Loucy (cell line): ENCODE measurements at regions not wholly inside any gene's neighbourhood (a gene's known extent, or its start where the extent isn't known, plus 50 kb on each side); places are given as distances from the start of the nearest gene placed in this dataset.

Experiments used
- H2AFZ ChIP-seq: fragments of 200-600 bp; sonication (generic); 2 replicates; pipeline ENCODE4 v1.6.0; 2016; ENCODE audit warnings: antibody characterized with exemption, mild to moderate bottlenecking, low read length, moderate library complexity
- H3F3A ChIP-seq: fragments of 200-600 bp; 2 replicates; pipeline ENCODE4 v1.6.0; 2016; ENCODE audit warnings: antibody characterized with exemption, low read depth, mild to moderate bottlenecking
- H3K27me3 ChIP-seq: fragments of 200-600 bp; sonication (generic); 2 replicates; pipeline ENCODE4 v1.6.1; 2014; ENCODE audit warnings: low read length, mild to moderate bottlenecking; ENCODE audit not compliant: insufficient read depth, poor library complexity, severe bottlenecking
- H3K36me3 ChIP-seq: fragments of 200-600 bp; sonication (generic); 2 replicates; pipeline ENCODE4 v1.6.1; 2016; ENCODE audit warnings: low read length; ENCODE audit not compliant: insufficient read depth
- H3K4me1 ChIP-seq: fragments of 200-600 bp; sonication (generic); 2 replicates; pipeline ENCODE4 v1.5.1; 2014; ENCODE audit warnings: low read length, mild to moderate bottlenecking; ENCODE audit not compliant: insufficient read depth, poor library complexity, severe bottlenecking
- H3K4me2 ChIP-seq: fragments of 200-600 bp; sonication (generic); 2 replicates; pipeline ENCODE4 v1.6.0; 2014; ENCODE audit warnings: antibody characterized with exemption, low read length, low read depth, mild to moderate bottlenecking; ENCODE audit not compliant: poor library complexity, severe bottlenecking
- H3K4me3 ChIP-seq: fragments of 200-600 bp; sonication (generic); 2 replicates; pipeline ENCODE4 v1.5.1; 2014; ENCODE audit warnings: low read length, mild to moderate bottlenecking, mixed read lengths; ENCODE audit not compliant: poor library complexity, severe bottlenecking
- H3K79me2 ChIP-seq: fragments of 200-600 bp; sonication (generic); 2 replicates; pipeline ENCODE4 v1.6.1; 2014; ENCODE audit warnings: low read length; ENCODE audit not compliant: insufficient read depth
- H3K9ac ChIP-seq: fragments of 200-600 bp; sonication (generic); 2 replicates; pipeline ENCODE4 v1.6.0; 2014; ENCODE audit warnings: mild to moderate bottlenecking, low read depth, low read length, moderate library complexity; ENCODE audit not compliant: poor library complexity, severe bottlenecking
- H3K9me2 ChIP-seq: fragments of 200-600 bp; sonication (generic); replicated peaks from 2 replicates; pipeline ENCODE4 v1.6.1; 2016; ENCODE audit warnings: low read depth, low read length, mixed read lengths
- H3K9me3 ChIP-seq: fragments of 200-600 bp; sonication (generic); 2 replicates; pipeline ENCODE4 v1.6.1; 2014; ENCODE audit warnings: mild to moderate bottlenecking, antibody characterized with exemption, low read length, low read depth; ENCODE audit not compliant: insufficient read depth
- H4K20me1 ChIP-seq: fragments of 200-600 bp; sonication (generic); 2 replicates; pipeline ENCODE4 v1.6.0; 2014; ENCODE audit warnings: antibody characterized with exemption, low read length, mild to moderate bottlenecking; ENCODE audit not compliant: insufficient read depth, poor library complexity, severe bottlenecking
- EZH2phosphoT487 ChIP-seq: fragments of 200-600 bp; IDR thresholded peaks from 2 replicates; pipeline ENCODE4 v1.6.1; 2018; ENCODE audit warnings: antibody characterized with exemption, mild to moderate bottlenecking, moderate library complexity, borderline replicate concordance
- TF ChIP-seq, protein P1 (sequence below): fragments of 200-600 bp; sonication (generic); conservative IDR thresholded peaks from 2 replicates; pipeline ENCODE4 v1.5.1; 2014; ENCODE audit warnings: mild to moderate bottlenecking, antibody characterized with exemption, low read length

DNA sequence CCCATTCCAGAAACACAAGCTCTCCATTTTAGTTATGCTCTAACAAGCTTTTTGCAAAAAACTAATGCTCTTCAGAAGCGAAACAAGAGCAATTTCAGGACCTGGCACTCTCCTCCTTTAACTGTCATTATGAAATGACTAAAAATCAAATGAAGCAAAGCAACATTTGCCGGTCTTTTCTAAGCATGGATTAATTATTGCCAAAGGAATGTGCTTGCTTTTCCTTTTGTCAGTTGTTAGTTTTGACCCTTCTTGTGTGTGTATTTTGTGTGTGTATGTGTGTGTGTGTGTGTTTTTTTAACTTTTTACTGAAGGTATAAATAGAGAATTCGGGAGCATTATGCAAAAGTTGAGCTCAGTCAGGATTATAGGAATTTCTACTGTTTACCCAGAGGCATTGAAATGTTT is 509.1 kb downstream of the TUSC7 start:
- Histone ChIP-seq H3K79me2 (no peaks in the 10 kb centered on the region), H3K9me2 (no peaks in the 10 kb centered on the region), H3F3A (no peaks in the 10 kb centered on the region), H4K20me1 (no peaks in the 10 kb centered on the region), H3K27me3 (no peaks in the 10 kb centered on the region), H2AFZ (no peak overlapping the region), H3K36me3 (no peaks in the 10 kb centered on the region), H3K9me3 (no peaks in the 10 kb centered on the region), H3K4me1 (no peaks in the 10 kb centered on the region), H3K4me2 (no peak overlapping the region), H3K9ac (no peak overlapping the region), H3K4me3 (no peak overlapping the region)
- TF ChIP-seq, protein P1, sequence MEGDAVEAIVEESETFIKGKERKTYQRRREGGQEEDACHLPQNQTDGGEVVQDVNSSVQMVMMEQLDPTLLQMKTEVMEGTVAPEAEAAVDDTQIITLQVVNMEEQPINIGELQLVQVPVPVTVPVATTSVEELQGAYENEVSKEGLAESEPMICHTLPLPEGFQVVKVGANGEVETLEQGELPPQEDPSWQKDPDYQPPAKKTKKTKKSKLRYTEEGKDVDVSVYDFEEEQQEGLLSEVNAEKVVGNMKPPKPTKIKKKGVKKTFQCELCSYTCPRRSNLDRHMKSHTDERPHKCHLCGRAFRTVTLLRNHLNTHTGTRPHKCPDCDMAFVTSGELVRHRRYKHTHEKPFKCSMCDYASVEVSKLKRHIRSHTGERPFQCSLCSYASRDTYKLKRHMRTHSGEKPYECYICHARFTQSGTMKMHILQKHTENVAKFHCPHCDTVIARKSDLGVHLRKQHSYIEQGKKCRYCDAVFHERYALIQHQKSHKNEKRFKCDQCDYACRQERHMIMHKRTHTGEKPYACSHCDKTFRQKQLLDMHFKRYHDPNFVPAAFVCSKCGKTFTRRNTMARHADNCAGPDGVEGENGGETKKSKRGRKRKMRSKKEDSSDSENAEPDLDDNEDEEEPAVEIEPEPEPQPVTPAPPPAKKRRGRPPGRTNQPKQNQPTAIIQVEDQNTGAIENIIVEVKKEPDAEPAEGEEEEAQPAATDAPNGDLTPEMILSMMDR = no peak
- no peak for TF ChIP-seq EZH2phosphoT487

GRCh38 chr3:117219296-117219695 is 509.7 kb downstream of the TUSC7 start:
- TF ChIP-seq, protein P1 = no peak
- TF ChIP-seq EZH2phosphoT487 = no peak
- Histone ChIP-seq H3K27me3 (no peaks in the 10 kb centered on the region), H3K4me1 (no peaks in the 10 kb centered on the region), H2AFZ (no peak overlapping the region), H4K20me1 (no peaks in the 10 kb centered on the region), H3K36me3 (no peaks in the 10 kb centered on the region), H3K9ac (no peak overlapping the region), H3K79me2 (no peaks in the 10 kb centered on the region), H3K9me3 (no peaks in the 10 kb centered on the region), H3F3A (no peaks in the 10 kb centered on the region), H3K4me3 (no peak overlapping the region), H3K9me2 (no peaks in the 10 kb centered on the region), H3K4me2 (no peak overlapping the region)

DNA sequence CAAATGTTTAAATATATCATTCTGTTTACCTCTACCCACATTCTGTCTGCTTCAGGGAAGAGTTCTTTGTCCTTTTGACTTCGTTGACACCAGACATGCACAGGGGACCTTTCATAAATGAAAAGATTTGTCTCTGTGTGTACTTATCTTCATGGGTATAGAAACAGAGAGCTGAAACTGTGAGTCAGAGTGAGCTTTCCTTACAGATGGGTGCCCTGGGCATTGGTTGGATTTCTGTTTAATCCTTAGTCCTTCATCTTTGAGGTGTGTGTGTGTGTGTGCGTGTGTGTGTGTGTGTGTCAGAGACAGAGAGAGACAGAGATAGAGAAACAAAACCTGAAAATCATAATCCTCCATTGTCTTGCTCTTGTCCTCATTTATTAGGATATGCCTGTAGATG is 517.4 kb downstream of the TUSC7 start:
- H3F3A ChIP-seq = no peaks in the 10 kb centered on the region
- H3K27me3 ChIP-seq = no peaks in the 10 kb centered on the region
- H3K4me3 ChIP-seq = no peak overlapping the region
- no peaks in the 10 kb centered on the region for H4K20me1 ChIP-seq
- no peak overlapping the region for H3K9ac ChIP-seq
- H3K79me2 ChIP-seq = no peaks in the 10 kb centered on the region
- H3K4me1 ChIP-seq = no peaks in the 10 kb centered on the region
- no peaks in the 10 kb centered on the region for H3K36me3 ChIP-seq
- H3K9me2 ChIP-seq = no peaks in the 10 kb centered on the region
- H2AFZ ChIP-seq = no peak overlapping the region
- no peak overlapping the region for H3K4me2 ChIP-seq
- H3K9me3 ChIP-seq = no peaks in the 10 kb centered on the region
- no peak for TF ChIP-seq EZH2phosphoT487
- TF ChIP-seq, protein P1 = no peak
